GM12878 (cell line): ENCODE measurements at regions not wholly inside any gene's neighbourhood (a gene's known extent, or its start where the extent isn't known, plus 50 kb on each side); places are given as distances from the start of the nearest gene placed in this dataset.

Experiments used
- ATAC-seq: fragments of 200-7000 bp; cut with Tn5 transposase; 3 replicates; pipeline ENCODE4 v1.9.1; 2020; ENCODE audit warnings: mild to moderate bottlenecking, moderate library complexity
- BruUV-seq: library from RNA; stranded (reverse); fragments of 400-500 nt; replicated peaks from 2 replicates; lab custom pipeline; 2021; lab: Mats Ljungman, UMichigan
- CTCF ChIA-PET: fragments of 300-600 bp; sonication (Branson Sonifier 250); formaldehyde crosslinking; extraction: SDS; loops from one replicate; lab custom pipeline; 2021; ENCODE audit warnings: inconsistent platforms; lab: Yijun Ruan, JAX
- POLR2A ChIA-PET: fragments of 350-600 bp; formaldehyde crosslinking; extraction: SDS; loops from one replicate; lab custom pipeline; 2021; ENCODE audit warnings: inconsistent platforms; lab: Charles Lee
- RAD21 ChIA-PET: fragments of 300-600 bp; sonication (Branson Sonifier 250); formaldehyde crosslinking; loops from one replicate; lab custom pipeline; 2023; ENCODE audit warnings: antibody characterized with exemption; ENCODE audit not compliant: unreplicated experiment; lab: Charles Lee
- SMC1A ChIA-PET: fragments of 300-600 bp; sonication (Branson Sonifier 250); formaldehyde crosslinking; loops from one replicate; lab custom pipeline; 2023; ENCODE audit not compliant: unreplicated experiment, uncharacterized antibody; lab: Charles Lee
- DNase-seq: peaks from one replicate; pipeline ENCODE4 v3.0.0-alpha.2; 2011; ENCODE audit warnings: low read depth, low spot score
- FAIRE-seq: peaks from 3 replicates; lab custom pipeline; 2011; peaks lifted over from hg19 to GRCh38; lab: Jason Lieb, UNC
- H2AFZ ChIP-seq: 2 replicates; pipeline ENCODE4 v1.6.0; 2011; ENCODE audit warnings: low read depth, low read length, control low read depth; ENCODE audit not compliant: control insufficient read depth
- H3K27ac ChIP-seq: 2 replicates; pipeline ENCODE4 v1.5.1; 2011; ENCODE audit warnings: control low read depth; ENCODE audit not compliant: control insufficient read depth, insufficient read depth
- H3K27me3 ChIP-seq, 2 experiments: replicated peaks in 1 of 2; 2 replicates each; pipeline versions ENCODE4 v1.6.0 to v1.6.1; 2011; ENCODE audit warnings: low read length in 1 of 2; ENCODE audit not compliant: control insufficient read depth in 2 of 2, insufficient read depth in 2 of 2
- H3K36me3 ChIP-seq, 2 experiments: 2 replicates each; pipeline ENCODE4 v1.5.1; 2011; ENCODE audit warnings: low read length in 1 of 2; ENCODE audit not compliant: control insufficient read depth in 2 of 2, insufficient read depth in 2 of 2
- H3K4me1 ChIP-seq: 2 replicates; pipeline ENCODE4 v1.6.1; 2011; ENCODE audit warnings: mild to moderate bottlenecking, low read length, moderate library complexity, mixed read lengths; ENCODE audit not compliant: control insufficient read depth, insufficient read depth
- H3K4me2 ChIP-seq: 2 replicates; pipeline ENCODE4 v1.6.0; 2011; ENCODE audit warnings: control low read depth; ENCODE audit not compliant: control insufficient read depth, insufficient read depth
- H3K4me3 ChIP-seq: fragments of 200-600 bp; sonication (generic); 2 replicates; pipeline ENCODE4 v1.5.1; 2016
- H3K79me2 ChIP-seq: 2 replicates; pipeline ENCODE4 v1.6.0; 2011; ENCODE audit warnings: low read length; ENCODE audit not compliant: control insufficient read depth, insufficient read depth
- H3K9ac ChIP-seq: 2 replicates; pipeline ENCODE4 v1.8.0; 2011; ENCODE audit warnings: low read length, control low read depth, mixed read lengths; ENCODE audit not compliant: control insufficient read depth, insufficient read depth
- H3K9me3 ChIP-seq: replicated peaks from 3 replicates; pipeline ENCODE4 v1.5.1; 2011; ENCODE audit warnings: mild to moderate bottlenecking, low read length; ENCODE audit not compliant: control insufficient read depth, insufficient read depth
- H4K20me1 ChIP-seq: 2 replicates; pipeline ENCODE4 v1.6.0; 2011; ENCODE audit not compliant: control insufficient read depth, insufficient read depth
- CHD1 ChIP-seq: IDR thresholded peaks from 2 replicates; pipeline ENCODE4 v1.6.1; 2012; ENCODE audit warnings: low read depth, low read length, improper control_type of control experiment
- CHD4 ChIP-seq: fragments of 200-600 bp; sonication (generic); IDR thresholded peaks from 2 replicates; pipeline ENCODE4 v1.6.1; 2016; ENCODE audit warnings: mild to moderate bottlenecking
- CTCF ChIP-seq, 3 experiments: IDR thresholded peaks in 2 of 3; conservative IDR thresholded peaks in 1 of 3; 2 replicates each; pipeline ENCODE4 v1.5.1; 2011; ENCODE audit warnings: low read depth in 3 of 3, low read length in 3 of 3, mild to moderate bottlenecking in 3 of 3, control low read depth in 2 of 3, moderate library complexity in 2 of 3, inconsistent platforms in 1 of 3, mixed read lengths in 1 of 3; ENCODE audit not compliant: control insufficient read depth in 2 of 3, insufficient read depth in 1 of 3; ENCODE audit errors: extremely low read depth in 1 of 3
- JUND ChIP-seq: IDR thresholded peaks from 2 replicates; pipeline ENCODE4 v1.6.1; 2012; ENCODE audit warnings: low read depth, mild to moderate bottlenecking, low read length, improper control_type of control experiment, moderate library complexity
- NKRF ChIP-seq: fragments of 450-650 bp; conservative IDR thresholded peaks from 2 replicates; pipeline ENCODE4 v1.6.1; 2017; ENCODE audit warnings: mild to moderate bottlenecking, moderate library complexity
- RCOR1 ChIP-seq: conservative IDR thresholded peaks from 2 replicates; pipeline ENCODE4 v1.6.1; 2012; ENCODE audit warnings: low read depth, low read length, improper control_type of control experiment
- USF2 ChIP-seq: IDR thresholded peaks from 2 replicates; pipeline ENCODE4 v1.6.1; 2011; ENCODE audit warnings: low read depth, low read length, improper control_type of control experiment, borderline replicate concordance
- ZNF24 ChIP-seq: fragments of 450-650 bp; IDR thresholded peaks from 2 replicates; pipeline ENCODE4 v1.6.1; 2017; ENCODE audit warnings: antibody characterized with exemption, mild to moderate bottlenecking
- ZZZ3 ChIP-seq: IDR thresholded peaks from 2 replicates; pipeline ENCODE4 v1.6.1; 2011; ENCODE audit warnings: low read depth; ENCODE audit not compliant: control insufficient read depth, insufficient read length
- WGBS: methylation state at CpG from one replicate; pipeline ENCODE4 v1.1.6; 2016; ENCODE audit warnings: low lambda C conversion rate; ENCODE audit not compliant: insufficient replicate concordance, insufficient coverage; ENCODE audit errors: missing lambda C conversion rate; 5-methylcytosine and 5-hydroxymethylcytosine counted together
- in situ Hi-C: fragments of 300-500 bp; cut with MboI; formaldehyde crosslinking; loops from 9 replicates; pipeline ENCODE4 v1.14.3; 2018; ENCODE audit warnings: mixed read lengths
- intact Hi-C: fragments of 100-400 bp; cut with micrococcal nuclease; formaldehyde crosslinking; loops from one replicate; pipeline ENCODE4 v1.14.2; 2022; ENCODE audit not compliant: unreplicated experiment

GRCh38 chr5:17714186-17714585 is 79.9 kb downstream of the TAF11L14 start:
- H3K79me2 ChIP-seq: no peaks in the 10 kb centered on the region
- no peak overlapping the region for H3K9ac ChIP-seq
- RAD21 ChIA-PET: no interaction called here
- in situ Hi-C loops (no loop called here), intact Hi-C loops (no loop called here)
- ATAC-seq: no peak
- POLR2A ChIA-PET: no interaction called here
- 69% methylated on average over 4 of the region's 4 CpGs for WGBS
- SMC1A ChIA-PET: no interaction called here
- TF ChIP-seq JUND (no peak), ZZZ3 (no peak), RCOR1 (no peak), ZNF24 (no peak), CTCF (IDR thresholded peaks at IDR 0.05 in 2 of 3, conservative IDR thresholded peaks at IDR 0.05 in 1 of 3; ENCODE audit: control insufficient read depth in 2 of 3, extremely low read depth in 1 of 3, insufficient read depth in 1 of 3, low read depth in 3 of 3, low read length in 3 of 3) (no peak), CHD4 (no peak), CHD1 (no peak), NKRF (no peak), USF2 (no peak)
- no peaks in the 10 kb centered on the region for H4K20me1 ChIP-seq
- H3K4me3 ChIP-seq: no peak overlapping the region
- no peaks in the 10 kb centered on the region for H3K36me3 ChIP-seq
- no TSS peak for BruUV-seq
- CTCF ChIA-PET: no interaction called here
- no peaks in the 10 kb centered on the region for H3K27me3 ChIP-seq
- H3K4me2 ChIP-seq: no peak overlapping the region
- H3K4me1 ChIP-seq: no peaks in the 10 kb centered on the region
- H3K27ac ChIP-seq: no peak overlapping the region
- no peak for DNase-seq
- no peaks in the 10 kb centered on the region for H3K9me3 ChIP-seq
- no peak overlapping the region for H2AFZ ChIP-seq
- FAIRE-seq: no peak
